ENCODE measurements at regions not wholly inside any gene's neighbourhood (a gene's known extent, or its start where the extent isn't known, plus 50 kb on each side); places are given as distances from the start of the nearest gene placed in this dataset.

DNA sequence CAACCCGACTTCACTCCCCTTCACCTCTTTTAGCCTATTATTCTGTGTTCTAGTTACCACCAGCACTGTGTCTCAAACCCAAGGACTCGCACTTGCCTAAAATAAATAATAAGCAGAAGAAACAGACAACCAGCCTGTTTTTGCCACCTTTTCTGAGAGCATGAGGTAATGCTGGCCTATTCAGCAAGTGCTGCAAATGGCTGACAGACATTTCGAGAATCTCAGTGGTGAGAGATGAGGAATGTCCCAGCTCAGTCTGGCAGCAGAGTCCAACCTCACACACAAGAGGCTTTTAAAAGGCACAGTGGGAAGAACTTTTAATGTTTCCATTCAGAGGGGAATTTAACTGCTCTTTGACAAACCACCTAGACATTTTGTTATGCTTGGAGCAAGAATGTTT is 143.3 kb upstream of the GMNC start:
- ATAC-seq (ENCODE audit: insufficient number of reproducible peaks, low FRiP score, low read depth) (no peak), DNase-seq (ENCODE audit: low spot score) (no peak)
- Histone ChIP-seq H3K4me1 (ENCODE audit: control insufficient read depth in 1 of 2, low read depth in 2 of 2) (no peaks in the 10 kb centered on the region), H3K27me3 (replicated peaks; ENCODE audit: insufficient read depth) (no peaks in the 10 kb centered on the region), H3K27ac (no peak overlapping the region), H3K36me3 (no peaks in the 10 kb centered on the region), H3K4me3 (no peak overlapping the region), H3K9me3 (no peaks in the 10 kb centered on the region)
- no peak for TF ChIP-seq CTCF (IDR thresholded peaks at IDR 0.05)

DNA sequence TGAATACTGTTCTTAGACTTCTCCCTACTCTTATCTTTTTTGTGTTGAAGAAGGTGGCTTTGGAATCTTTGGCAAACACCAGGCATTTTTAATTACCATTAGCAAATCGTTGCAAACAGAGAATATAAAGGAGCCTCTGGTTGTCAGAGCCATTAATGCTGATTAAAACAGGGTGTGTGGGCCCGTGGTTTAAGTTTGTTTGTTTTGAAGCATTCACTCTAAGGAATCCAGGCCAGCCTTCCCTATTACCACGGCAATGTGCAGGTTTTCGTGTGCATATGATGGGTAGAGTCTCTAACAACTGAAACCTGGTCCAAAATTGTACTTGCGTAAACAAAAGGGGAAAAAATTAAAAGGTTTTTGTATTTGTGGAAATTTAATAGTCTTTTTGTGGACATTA is 141.2 kb upstream of the GMNC start:
- ATAC-seq (ENCODE audit: insufficient number of reproducible peaks, low FRiP score, low read depth) = no peak
- H3K27ac ChIP-seq = no peak overlapping the region
- no peak for DNase-seq (ENCODE audit: low spot score)
- no peaks in the 10 kb centered on the region for H3K9me3 ChIP-seq
- H3K4me3 ChIP-seq = no peak overlapping the region
- H3K27me3 ChIP-seq (replicated peaks; ENCODE audit: insufficient read depth) = no peaks in the 10 kb centered on the region
- H3K4me1 ChIP-seq (ENCODE audit: control insufficient read depth in 1 of 2, low read depth in 2 of 2) = no peaks in the 10 kb centered on the region
- no peaks in the 10 kb centered on the region for H3K36me3 ChIP-seq
- no peak for TF ChIP-seq CTCF (IDR thresholded peaks at IDR 0.05)

- no peak for TF ChIP-seq CTCF (IDR thresholded peaks at IDR 0.05)
Measured at GRCh38 chr3:190996181-190996775, 133.8 kb upstream of the GMNC start.

GRCh38 chr3:190995156-190995555 is 132.7 kb upstream of the GMNC start:
- Histone ChIP-seq H3K36me3 (no peaks in the 10 kb centered on the region), H3K27me3 (replicated peaks; ENCODE audit: insufficient read depth) (no peaks in the 10 kb centered on the region), H3K4me3 (no peak overlapping the region), H3K27ac (no peak overlapping the region), H3K9me3 (no peaks in the 10 kb centered on the region), H3K4me1 (ENCODE audit: control insufficient read depth in 1 of 2, low read depth in 2 of 2) (no peaks in the 10 kb centered on the region)
- TF ChIP-seq CTCF (IDR thresholded peaks at IDR 0.05) = no peak
- ATAC-seq (ENCODE audit: insufficient number of reproducible peaks, low FRiP score, low read depth) = no peak
- DNase-seq (ENCODE audit: low spot score) = no peak

More at GRCh38 chr3:190996181-190996775, 133.8 kb upstream of the GMNC start:
- no peak for ATAC-seq (ENCODE audit: insufficient number of reproducible peaks, low FRiP score, low read depth)
- Histone ChIP-seq H3K4me1 (ENCODE audit: control insufficient read depth in 1 of 2, low read depth in 2 of 2) (no peaks in the 10 kb centered on the region), H3K27ac (no peak overlapping the region), H3K4me3 (no peak overlapping the region), H3K36me3 (no peaks in the 10 kb centered on the region), H3K9me3 (no peaks in the 10 kb centered on the region), H3K27me3 (replicated peaks; ENCODE audit: insufficient read depth) (no peaks in the 10 kb centered on the region)
- DNase-seq (ENCODE audit: low spot score) = no peak

DNA sequence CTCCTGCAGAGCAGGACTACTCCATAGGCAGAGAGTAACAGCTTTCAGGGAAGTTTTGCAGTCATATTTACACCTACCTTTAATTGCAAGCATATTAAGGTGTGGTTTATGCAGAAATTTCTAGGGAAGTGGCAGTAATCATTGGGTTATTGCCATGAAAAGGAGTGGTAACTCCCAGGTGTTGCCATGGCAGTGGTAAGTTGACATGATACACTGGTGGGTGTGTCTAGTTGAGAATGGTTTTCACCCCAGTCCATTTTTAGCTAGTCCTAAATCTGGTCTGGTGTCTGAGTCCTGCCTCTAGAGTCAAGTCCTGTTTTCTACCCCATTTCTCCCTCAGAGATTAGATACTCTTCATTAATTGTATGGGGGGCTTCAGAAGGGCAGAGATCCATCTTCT is 128.4 kb upstream of the GMNC start:
- Histone ChIP-seq H3K36me3 (no peaks in the 10 kb centered on the region), H3K4me3 (no peak overlapping the region), H3K27me3 (replicated peaks; ENCODE audit: insufficient read depth) (no peaks in the 10 kb centered on the region), H3K9me3 (peaks cover 4% of the 10 kb centered on the region), H3K27ac (no peak overlapping the region), H3K4me1 (ENCODE audit: control insufficient read depth in 1 of 2, low read depth in 2 of 2) (no peaks in the 10 kb centered on the region)
- ATAC-seq (ENCODE audit: insufficient number of reproducible peaks, low FRiP score, low read depth) (no peak), DNase-seq (ENCODE audit: low spot score) (no peak)
- no peak for TF ChIP-seq CTCF (IDR thresholded peaks at IDR 0.05)

Measured in thoracic aorta (tissue), 2 donors.